Endothelial cell of umbilical vein (primary cell): ENCODE measurements at regions not wholly inside any gene's neighbourhood (a gene's known extent, or its start where the extent isn't known, plus 50 kb on each side); places are given as distances from the start of the nearest gene placed in this dataset.

Source experiments
- CTCF ChIP-seq, 2 donors: IDR thresholded peaks; 1 replicate in 1 of 2; 2 replicates in 1 of 2; pipeline ENCODE4 v1.5.1; 2011; ENCODE audit warnings: low read length in 2 of 2, mild to moderate bottlenecking in 2 of 2, moderate library complexity in 2 of 2, control low read depth in 1 of 2, inconsistent platforms in 1 of 2, low read depth in 1 of 2; ENCODE audit not compliant: insufficient read depth in 1 of 2; ENCODE audit errors: extremely low read depth in 1 of 2
- EZH2 ChIP-seq: IDR thresholded peaks from 2 replicates; pipeline ENCODE4 v1.6.1; 2012; ENCODE audit warnings: borderline replicate concordance, low read depth, mild to moderate bottlenecking, moderate library complexity, low read length, inconsistent platforms; ENCODE audit not compliant: severe bottlenecking
- FOS ChIP-seq: IDR thresholded peaks from 2 replicates; pipeline ENCODE4 v1.6.1; 2011; ENCODE audit warnings: mild to moderate bottlenecking, low read length, moderate library complexity, borderline replicate concordance; ENCODE audit not compliant: insufficient read depth
- JUN ChIP-seq: IDR thresholded peaks from 2 replicates; pipeline ENCODE4 v1.6.1; 2011; ENCODE audit warnings: borderline replicate concordance, low read depth; ENCODE audit not compliant: insufficient read length, insufficient read depth
- MYC ChIP-seq: IDR thresholded peaks from one replicate; pipeline ENCODE4 v1.6.1; 2011; ENCODE audit warnings: mild to moderate bottlenecking, low read depth, low read length
- POLR2A ChIP-seq: IDR thresholded peaks from 2 replicates; pipeline ENCODE4 v1.6.1; 2012; ENCODE audit warnings: low read depth, mild to moderate bottlenecking, control low read depth, low read length
- POLR2AphosphoS5 ChIP-seq: IDR thresholded peaks from 2 replicates; pipeline ENCODE4 v1.6.1; 2012; ENCODE audit warnings: low read depth, mild to moderate bottlenecking, control low read depth, low read length, moderate library complexity; ENCODE audit not compliant: insufficient read depth
- TF ChIP-seq, protein P1 (sequence below): IDR thresholded peaks from 2 replicates; pipeline ENCODE4 v1.6.1; 2011; ENCODE audit not compliant: insufficient read depth, insufficient read length

GRCh38 chr6:37081042-37081607 lies 75.7 kb downstream of the FGD2 start:
- TF ChIP-seq FOS (no peak), CTCF (IDR thresholded peaks at IDR 0.05; ENCODE audit: extremely low read depth in 1 of 2, insufficient read depth in 1 of 2, low read depth in 1 of 2, low read length in 2 of 2) (no peak), POLR2A (no peak), JUN (no peak), POLR2AphosphoS5 (no peak), EZH2 (no peak), MYC (no peak)
- TF ChIP-seq, protein P1, sequence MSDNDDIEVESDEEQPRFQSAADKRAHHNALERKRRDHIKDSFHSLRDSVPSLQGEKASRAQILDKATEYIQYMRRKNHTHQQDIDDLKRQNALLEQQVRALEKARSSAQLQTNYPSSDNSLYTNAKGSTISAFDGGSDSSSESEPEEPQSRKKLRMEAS, result no peak
